HCT116 (cell line): ENCODE measurements at regions not wholly inside any gene's neighbourhood (a gene's known extent, or its start where the extent isn't known, plus 50 kb on each side); places are given as distances from the start of the nearest gene placed in this dataset.

Source experiments
- ATAC-seq: fragments of 200-7000 bp; cut with Tn5 transposase; 2 replicates; pipeline ENCODE4 v1.9.1; 2020; ENCODE audit warnings: mild to moderate bottlenecking, moderate library complexity
- BruUV-seq: library from RNA; stranded (reverse); fragments of 400-500 nt; replicated peaks from 2 replicates; lab custom pipeline; 2021; lab: Mats Ljungman, UMichigan
- CTCF ChIA-PET: fragments of 300-600 bp; sonication (Branson Sonifier 250); formaldehyde crosslinking; loops from one replicate; lab custom pipeline; 2021; ENCODE audit warnings: antibody characterized with exemption; lab: Charles Lee
- POLR2A ChIA-PET: fragments of 300-600, 350-600 bp; sonication (Branson Sonifier 250); formaldehyde crosslinking; loops from one replicate; lab custom pipeline; 2021; ENCODE audit warnings: antibody characterized with exemption; lab: Charles Lee
- RAD21 ChIA-PET, 2 experiments: fragments of 300-600 bp; sonication (Branson Sonifier 250); formaldehyde crosslinking; loops; one replicate each; lab custom pipeline; 2023; ENCODE audit warnings: low total read pairs in 2 of 2; ENCODE audit not compliant: uncharacterized antibody in 2 of 2, unreplicated experiment in 2 of 2, low non-redundant PET in 1 of 2; lab: Charles Lee
- DNase-seq: peaks from one replicate; pipeline ENCODE4 v3.0.0-alpha.2; 2010; ENCODE audit warnings: low read depth, low spot score
- H2AFZ ChIP-seq: fragments of 200-600 bp; shearing (Covaris generic), sonication (generic); 2 replicates; pipeline ENCODE4 v1.6.1; 2017; ENCODE audit warnings: low read depth, mixed run types, mixed read lengths, antibody characterized with exemption, low read length; ENCODE audit not compliant: poor library complexity, severe bottlenecking
- H3K27ac ChIP-seq: 2 replicates; pipeline ENCODE4 v1.5.1; 2012; ENCODE audit warnings: low read depth, low read length
- H3K27me3 ChIP-seq: fragments of 200-600 bp; sonication (generic); 2 replicates; pipeline ENCODE4 v1.6.1; 2016; ENCODE audit warnings: mixed run types, low read length, mixed read lengths; ENCODE audit not compliant: insufficient read depth
- H3K36me3 ChIP-seq, 2 experiments: fragments of 200-500 bp in 1 of 2; fragments of 200-600 bp in 1 of 2; sonication (Bioruptor generic) in 1 of 2; sonication (generic) in 1 of 2; 2 replicates each; pipeline versions ENCODE4 v1.5.1 to v1.6.1; 2014 to 2016; ENCODE audit warnings: low read length in 2 of 2, inconsistent platforms in 1 of 2, mixed read lengths in 1 of 2, mixed run types in 1 of 2; ENCODE audit not compliant: insufficient read depth in 2 of 2, control insufficient read depth in 1 of 2
- H3K4me1 ChIP-seq, 2 experiments: fragments of 200-600 bp in 1 of 2; sonication (generic) in 1 of 2; 2 replicates each; pipeline versions ENCODE4 v1.5.1 to v1.6.1; 2012 to 2017; ENCODE audit warnings: low read length in 2 of 2, inconsistent platforms in 1 of 2, mild to moderate bottlenecking in 1 of 2, mixed read lengths in 1 of 2, mixed run types in 1 of 2, moderate library complexity in 1 of 2; ENCODE audit not compliant: insufficient read depth in 2 of 2, control insufficient read depth in 1 of 2
- H3K4me2 ChIP-seq: fragments of 200-600 bp; sonication (generic); 2 replicates; pipeline ENCODE4 v1.6.1; 2017; ENCODE audit warnings: mixed run types, low read length, mixed read lengths
- H3K4me3 ChIP-seq, 2 experiments: fragments of 200-600 bp in 1 of 2; sonication (generic) in 1 of 2; replicated peaks in 1 of 2; 2 replicates each; pipeline ENCODE4 v1.5.1; 2011 to 2016; ENCODE audit warnings: low read length in 2 of 2, control low read depth in 1 of 2, low read depth in 1 of 2, mild to moderate bottlenecking in 1 of 2, mixed read lengths in 1 of 2, mixed run types in 1 of 2
- H3K79me2 ChIP-seq: fragments of 200-600 bp; sonication (generic); 2 replicates; pipeline ENCODE4 v1.6.1; 2017; ENCODE audit warnings: mild to moderate bottlenecking, mixed run types, low read length, moderate library complexity, mixed read lengths; ENCODE audit not compliant: insufficient read depth
- H3K9ac ChIP-seq: fragments of 200-600 bp; sonication (generic); 2 replicates; pipeline ENCODE4 v1.6.1; 2016; ENCODE audit warnings: low read length, mixed read lengths
- H3K9me2 ChIP-seq: fragments of 200-600 bp; sonication (generic), shearing (Covaris generic); 2 replicates; pipeline ENCODE4 v1.6.1; 2017; ENCODE audit warnings: mixed run types, mild to moderate bottlenecking, moderate library complexity; ENCODE audit not compliant: insufficient read depth
- H3K9me3 ChIP-seq, 2 experiments: fragments of 200-500 bp in 1 of 2; fragments of 200-600 bp in 1 of 2; sonication (Bioruptor generic) in 1 of 2; sonication (generic) in 1 of 2; 2 replicates each; pipeline ENCODE4 v1.6.1; 2014 to 2017; ENCODE audit warnings: low read length in 2 of 2, mixed read lengths in 2 of 2, inconsistent platforms in 1 of 2, low read depth in 1 of 2, mild to moderate bottlenecking in 1 of 2, mixed run types in 1 of 2, moderate library complexity in 1 of 2; ENCODE audit not compliant: control insufficient read depth in 1 of 2, insufficient read depth in 1 of 2
- H4K20me1 ChIP-seq: fragments of 200-600 bp; sonication (generic), shearing (Covaris generic); 2 replicates; pipeline ENCODE4 v1.6.1; 2017; ENCODE audit warnings: mixed run types, mild to moderate bottlenecking, moderate library complexity; ENCODE audit not compliant: insufficient read depth
- CBX3 ChIP-seq: IDR thresholded peaks from 2 replicates; pipeline ENCODE4 v1.6.1; 2012; ENCODE audit warnings: low read depth
- CEBPB ChIP-seq: IDR thresholded peaks from 2 replicates; pipeline ENCODE4 v1.6.1; 2012; ENCODE audit warnings: low read depth
- EGR1 ChIP-seq: IDR thresholded peaks from 2 replicates; pipeline ENCODE4 v1.6.1; 2012; ENCODE audit warnings: low read depth
- FOSL1 ChIP-seq: IDR thresholded peaks from 2 replicates; pipeline ENCODE4 v1.6.1; 2012; ENCODE audit warnings: low read depth
- JUND ChIP-seq: IDR thresholded peaks from 2 replicates; pipeline ENCODE4 v1.6.1; 2012
- RAD21 ChIP-seq: IDR thresholded peaks from 2 replicates; pipeline ENCODE4 v1.6.1; 2012; ENCODE audit warnings: low read depth, mild to moderate bottlenecking
- SIN3A ChIP-seq: IDR thresholded peaks from 2 replicates; pipeline ENCODE4 v1.6.1; 2012; ENCODE audit warnings: low read depth
- SP1 ChIP-seq: IDR thresholded peaks from 2 replicates; pipeline ENCODE4 v1.6.1; 2012; ENCODE audit warnings: low read depth
- TCF7L2 ChIP-seq: IDR thresholded peaks from 2 replicates; pipeline ENCODE4 v1.7.0; 2011; ENCODE audit warnings: borderline replicate concordance, inconsistent platforms; ENCODE audit not compliant: insufficient read depth, insufficient read length; ENCODE audit errors: extremely low read depth
- YY1 ChIP-seq: IDR thresholded peaks from 2 replicates; pipeline ENCODE4 v1.6.1; 2011; ENCODE audit warnings: low read length, low read depth, moderate library complexity, mild to moderate bottlenecking; ENCODE audit not compliant: insufficient replicate concordance; ENCODE audit errors: extremely low read depth
- ZNF274 ChIP-seq: fragments of 200-500 bp; sonication (Bioruptor generic); IDR thresholded peaks from 2 replicates; pipeline ENCODE4 v1.6.1; 2014; ENCODE audit warnings: mild to moderate bottlenecking, low read depth, low read length, inconsistent platforms
- intact Hi-C: fragments of 100-400 bp; cut with micrococcal nuclease; formaldehyde crosslinking; loops from 2 replicates; pipeline ENCODE4 v1.10.0; 2022
- TF ChIP-seq, protein P1 (sequence below): IDR thresholded peaks from 2 replicates; pipeline ENCODE4 v1.6.1; 2012; ENCODE audit warnings: low read depth
- TF ChIP-seq, protein P2 (sequence below): IDR thresholded peaks from 2 replicates; pipeline ENCODE4 v1.6.1; 2012

DNA sequence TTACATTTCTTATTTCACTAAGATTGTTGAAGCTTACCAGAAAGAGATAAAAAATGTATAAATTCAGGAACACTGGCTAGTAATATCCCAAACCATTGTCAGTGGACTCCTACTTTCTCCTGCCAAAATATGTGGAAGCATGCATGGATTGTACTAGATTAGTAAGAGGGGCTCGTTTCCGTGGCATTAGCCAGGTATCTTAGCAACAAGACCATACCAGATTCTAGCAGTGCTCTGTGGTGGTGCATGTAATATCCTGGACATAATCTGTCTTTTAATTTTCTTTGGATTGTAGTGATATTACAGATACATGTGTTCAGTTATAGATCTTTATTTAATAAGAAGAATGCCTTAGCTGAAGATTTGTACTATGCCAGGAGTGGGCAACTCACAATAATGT lies 371.9 kb upstream of the PITX2 start:
- Histone ChIP-seq H2AFZ (no peak overlapping the region), H3K4me3 (no peak overlapping the region), H3K4me2 (no peak overlapping the region), H3K36me3 (no peaks in the 10 kb centered on the region), H3K9me3 (no peaks in the 10 kb centered on the region), H3K9me2 (no peaks in the 10 kb centered on the region), H3K27me3 (no peaks in the 10 kb centered on the region), H4K20me1 (no peaks in the 10 kb centered on the region), H3K79me2 (no peaks in the 10 kb centered on the region), H3K9ac (no peak overlapping the region), H3K4me1 (no peaks in the 10 kb centered on the region), H3K27ac (no peak overlapping the region)
- no TSS peak for BruUV-seq
- TF ChIP-seq CBX3: no peak
- ChIA-PET RAD21 (interaction anchor here in 1 of 2 experiments (0.7 kb wide), 1 partner anchor 534 kb away, joined by 3 read pairs; no protein-coding TSS in a partner anchor), POLR2A (no interaction called here), CTCF (no interaction called here)
- ATAC-seq (no peak), DNase-seq (no peak)
- intact Hi-C loops: no loop called here

DNA sequence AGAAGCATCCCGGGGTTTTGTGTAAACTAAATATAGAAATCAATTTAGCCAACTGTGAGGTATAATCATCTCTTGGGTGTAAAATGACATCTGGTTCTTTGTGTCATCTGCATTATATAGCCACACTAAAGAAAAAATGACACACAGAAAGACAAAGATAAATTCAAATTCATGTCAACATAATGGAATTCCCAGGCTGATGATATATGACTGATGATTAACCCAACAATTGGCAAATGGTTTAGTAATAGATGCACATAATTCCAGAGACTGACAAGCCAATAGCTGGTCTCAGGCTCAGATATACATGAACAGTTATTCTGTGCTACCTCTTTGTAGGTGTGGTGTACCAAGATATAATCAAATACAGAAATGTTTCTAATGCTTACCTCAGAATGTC lies 375.4 kb upstream of the PITX2 start:
- no TSS peak for BruUV-seq
- intact Hi-C loops: no loop called here
- TF ChIP-seq SIN3A (no peak), SP1 (no peak), TCF7L2 (no peak), JUND (no peak), ZNF274 (no peak), YY1 (no peak), FOSL1 (no peak), CEBPB (no peak), EGR1 (no peak), RAD21 (no peak)
- TF ChIP-seq, protein P1, sequence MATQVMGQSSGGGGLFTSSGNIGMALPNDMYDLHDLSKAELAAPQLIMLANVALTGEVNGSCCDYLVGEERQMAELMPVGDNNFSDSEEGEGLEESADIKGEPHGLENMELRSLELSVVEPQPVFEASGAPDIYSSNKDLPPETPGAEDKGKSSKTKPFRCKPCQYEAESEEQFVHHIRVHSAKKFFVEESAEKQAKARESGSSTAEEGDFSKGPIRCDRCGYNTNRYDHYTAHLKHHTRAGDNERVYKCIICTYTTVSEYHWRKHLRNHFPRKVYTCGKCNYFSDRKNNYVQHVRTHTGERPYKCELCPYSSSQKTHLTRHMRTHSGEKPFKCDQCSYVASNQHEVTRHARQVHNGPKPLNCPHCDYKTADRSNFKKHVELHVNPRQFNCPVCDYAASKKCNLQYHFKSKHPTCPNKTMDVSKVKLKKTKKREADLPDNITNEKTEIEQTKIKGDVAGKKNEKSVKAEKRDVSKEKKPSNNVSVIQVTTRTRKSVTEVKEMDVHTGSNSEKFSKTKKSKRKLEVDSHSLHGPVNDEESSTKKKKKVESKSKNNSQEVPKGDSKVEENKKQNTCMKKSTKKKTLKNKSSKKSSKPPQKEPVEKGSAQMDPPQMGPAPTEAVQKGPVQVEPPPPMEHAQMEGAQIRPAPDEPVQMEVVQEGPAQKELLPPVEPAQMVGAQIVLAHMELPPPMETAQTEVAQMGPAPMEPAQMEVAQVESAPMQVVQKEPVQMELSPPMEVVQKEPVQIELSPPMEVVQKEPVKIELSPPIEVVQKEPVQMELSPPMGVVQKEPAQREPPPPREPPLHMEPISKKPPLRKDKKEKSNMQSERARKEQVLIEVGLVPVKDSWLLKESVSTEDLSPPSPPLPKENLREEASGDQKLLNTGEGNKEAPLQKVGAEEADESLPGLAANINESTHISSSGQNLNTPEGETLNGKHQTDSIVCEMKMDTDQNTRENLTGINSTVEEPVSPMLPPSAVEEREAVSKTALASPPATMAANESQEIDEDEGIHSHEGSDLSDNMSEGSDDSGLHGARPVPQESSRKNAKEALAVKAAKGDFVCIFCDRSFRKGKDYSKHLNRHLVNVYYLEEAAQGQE: no peak
- TF ChIP-seq, protein P2, sequence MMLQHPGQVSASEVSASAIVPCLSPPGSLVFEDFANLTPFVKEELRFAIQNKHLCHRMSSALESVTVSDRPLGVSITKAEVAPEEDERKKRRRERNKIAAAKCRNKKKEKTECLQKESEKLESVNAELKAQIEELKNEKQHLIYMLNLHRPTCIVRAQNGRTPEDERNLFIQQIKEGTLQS: no peak
- no peak for DNase-seq
- no peak for ATAC-seq
- Histone ChIP-seq H3K79me2 (no peaks in the 10 kb centered on the region), H3K4me1 (no peaks in the 10 kb centered on the region), H3K9me3 (no peaks in the 10 kb centered on the region), H4K20me1 (no peaks in the 10 kb centered on the region), H3K9me2 (no peaks in the 10 kb centered on the region), H3K36me3 (no peaks in the 10 kb centered on the region), H3K27me3 (no peaks in the 10 kb centered on the region), H2AFZ (no peak overlapping the region), H3K27ac (no peak overlapping the region), H3K4me2 (no peak overlapping the region), H3K4me3 (no peak overlapping the region), H3K9ac (no peak overlapping the region)
- ChIA-PET POLR2A (no interaction called here), CTCF (no interaction called here), RAD21 (no interaction called here)
